HG02610 (cell line): ENCODE measurements at regions not wholly inside any gene's neighbourhood (a gene's known extent, or its start where the extent isn't known, plus 50 kb on each side); places are given as distances from the start of the nearest gene placed in this dataset.
A peak's percentile ranks its signal among the peaks of the same experiment; 100 is the strongest.

ENCODE experiments used
- ATAC-seq: cut with Tn5 transposase; IDR thresholded peaks from one replicate; pipeline ENCODE4 v1.9.1; 2021; ENCODE audit warnings: mild to moderate bottlenecking, moderate library complexity; ENCODE audit not compliant: unreplicated experiment

DNA sequence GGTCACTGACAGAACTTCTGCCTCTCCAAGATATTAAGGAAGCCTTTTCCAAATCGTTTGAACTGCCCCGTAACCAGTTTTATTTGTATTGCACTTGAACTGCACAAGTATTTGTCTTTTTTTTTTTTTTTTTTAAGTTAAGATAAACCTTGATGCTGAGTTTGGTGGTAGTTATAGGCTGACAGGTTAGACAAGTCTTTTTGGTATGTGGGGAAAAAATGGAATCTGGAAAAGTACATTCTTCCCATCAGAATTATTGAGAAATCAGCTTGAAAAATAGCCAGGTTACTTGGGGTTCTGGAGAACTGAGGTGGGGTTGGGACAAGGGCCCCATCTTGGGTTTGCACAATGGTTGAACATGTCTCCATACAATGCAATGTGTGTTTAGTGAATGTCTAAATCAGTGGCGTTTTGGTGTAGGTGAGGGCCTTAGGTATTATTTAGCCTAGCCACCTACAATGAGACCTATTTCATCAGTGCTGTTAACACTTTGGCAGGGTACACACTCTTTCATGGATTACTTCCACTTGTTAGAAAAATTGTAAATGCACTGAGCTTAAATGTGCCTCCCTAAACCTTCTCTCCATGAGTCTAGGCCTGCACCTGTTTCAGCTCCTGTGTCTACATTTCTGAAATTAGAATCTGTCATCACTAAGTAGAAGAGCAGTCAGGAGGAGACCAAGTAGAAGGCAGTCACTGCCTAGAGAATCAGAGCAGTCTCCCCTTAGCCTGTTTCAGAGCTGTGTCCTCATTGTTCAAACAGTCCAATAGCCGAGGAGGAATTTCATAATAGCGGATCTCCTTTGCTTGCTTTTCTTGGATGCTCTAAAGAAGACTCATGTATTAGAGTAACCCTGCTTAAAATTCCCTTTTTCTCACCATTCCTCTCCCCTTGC is 140.0 kb upstream of the HMHB1 start:
- no peak for ATAC-seq

DNA sequence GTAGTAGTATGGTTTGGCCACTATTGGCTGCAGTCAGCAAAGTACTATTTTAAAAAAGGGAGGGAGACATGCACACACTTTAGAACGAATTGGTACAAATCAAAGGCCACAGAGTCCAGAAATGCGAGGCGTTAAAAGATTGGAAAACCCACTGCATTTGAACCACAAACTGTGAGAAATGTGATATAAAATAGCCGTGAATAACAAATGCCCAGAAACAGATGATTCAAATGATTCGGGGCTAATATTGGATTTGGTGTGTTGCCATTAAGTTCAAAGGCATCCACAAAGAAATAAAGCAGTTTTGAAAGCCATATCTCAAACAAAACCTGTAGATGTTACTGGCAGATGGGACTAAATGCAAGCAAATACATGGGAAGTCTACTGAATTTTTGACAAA is 140.9 kb upstream of the HMHB1 start:
- ATAC-seq, result no peak

DNA sequence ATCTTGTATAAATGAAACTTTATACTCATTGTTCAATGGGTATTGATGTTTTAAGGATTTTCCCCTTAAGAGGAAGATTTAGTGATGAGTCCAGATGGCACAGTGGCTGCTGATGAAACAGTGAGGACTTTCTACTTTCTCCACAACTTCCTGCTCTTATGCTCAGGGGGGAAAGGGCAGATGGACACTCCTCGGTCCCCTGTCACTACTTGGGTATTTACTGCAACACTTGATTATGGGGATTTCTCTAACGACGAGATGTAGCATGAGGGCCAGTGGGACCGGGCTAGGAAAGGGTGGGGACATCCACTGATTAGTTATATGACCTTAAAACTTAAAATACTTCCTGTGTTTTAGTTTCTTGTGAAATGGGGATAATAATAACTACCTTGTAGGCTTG is 146.1 kb upstream of the HMHB1 start:
- no peak for ATAC-seq

DNA sequence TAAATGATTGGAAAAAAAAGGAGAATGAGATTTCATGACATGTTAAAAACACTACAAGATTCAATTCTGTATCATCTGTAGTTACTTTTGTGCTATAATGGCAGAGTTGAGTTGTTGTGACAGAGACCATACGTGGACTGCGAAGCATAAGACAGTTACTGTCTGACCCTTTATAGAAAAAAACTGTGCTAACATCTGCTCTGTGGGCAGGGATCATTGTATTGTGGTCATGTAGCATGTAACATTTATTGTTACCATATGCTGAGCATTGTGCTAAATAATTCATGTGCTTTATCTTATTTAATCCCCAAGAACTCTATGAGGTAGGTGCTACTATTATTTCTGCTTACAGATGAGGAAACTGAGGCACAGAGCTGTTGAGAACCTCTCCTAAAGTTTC is 147.3 kb upstream of the HMHB1 start:
- no peak for ATAC-seq

DNA sequence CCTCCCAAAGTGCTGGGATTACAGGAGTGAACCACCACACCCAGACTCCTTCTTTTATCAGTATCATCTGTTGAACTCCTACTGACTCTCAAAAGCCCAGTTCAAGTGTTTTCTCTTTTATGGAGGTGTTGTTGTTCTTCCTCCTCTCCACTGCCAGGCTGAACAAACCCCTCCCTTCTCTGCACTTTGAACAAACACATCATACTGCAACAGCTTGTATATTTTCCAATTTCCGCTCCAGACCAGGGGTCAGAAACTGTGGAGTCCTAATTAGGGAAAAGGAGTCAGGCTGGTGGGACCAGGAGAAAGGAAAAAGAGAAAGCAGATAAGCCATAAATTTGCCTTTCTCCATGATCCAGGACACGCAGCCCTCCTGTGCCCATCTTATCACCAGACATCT is 148.1 kb upstream of the HMHB1 start:
- ATAC-seq, result no peak

DNA sequence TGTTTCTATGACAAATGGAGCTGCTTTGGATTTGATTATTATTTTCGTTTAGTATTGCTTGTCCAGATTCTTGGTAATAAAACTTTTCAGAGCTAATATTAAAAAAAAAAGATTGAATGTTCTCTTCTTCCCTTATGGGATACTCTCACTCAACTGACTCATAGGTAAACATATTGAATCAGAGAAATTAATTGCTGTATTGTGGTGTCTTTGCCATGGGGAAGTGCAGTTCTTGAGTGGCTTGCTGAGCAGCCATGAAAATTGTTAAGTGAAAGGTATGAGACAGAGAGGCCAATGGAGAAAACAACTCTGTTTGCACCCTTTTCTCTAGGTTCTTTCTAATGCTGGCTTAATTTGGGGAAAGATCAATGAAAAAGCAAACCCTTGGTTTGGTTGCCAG is 149.9 kb upstream of the HMHB1 start:
- ATAC-seq, result no peak

DNA sequence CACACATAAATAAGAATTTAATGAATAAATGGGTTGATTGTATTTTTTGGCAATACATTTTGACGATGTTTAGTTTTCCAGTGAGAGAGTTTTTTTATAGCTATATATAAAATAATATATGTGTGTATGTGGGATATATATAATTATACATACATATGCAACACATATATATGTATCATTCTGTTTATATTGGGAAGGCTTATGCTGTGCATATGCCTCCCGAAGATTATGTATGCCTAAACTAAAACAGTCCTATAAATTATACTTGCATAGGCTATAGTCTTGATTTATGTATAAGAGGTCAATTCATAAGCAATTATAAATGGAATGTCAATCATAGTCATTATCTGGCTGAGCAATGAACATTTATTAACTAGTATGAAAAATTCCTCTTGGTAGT is 151.3 kb upstream of the HMHB1 start:
- no peak for ATAC-seq

DNA sequence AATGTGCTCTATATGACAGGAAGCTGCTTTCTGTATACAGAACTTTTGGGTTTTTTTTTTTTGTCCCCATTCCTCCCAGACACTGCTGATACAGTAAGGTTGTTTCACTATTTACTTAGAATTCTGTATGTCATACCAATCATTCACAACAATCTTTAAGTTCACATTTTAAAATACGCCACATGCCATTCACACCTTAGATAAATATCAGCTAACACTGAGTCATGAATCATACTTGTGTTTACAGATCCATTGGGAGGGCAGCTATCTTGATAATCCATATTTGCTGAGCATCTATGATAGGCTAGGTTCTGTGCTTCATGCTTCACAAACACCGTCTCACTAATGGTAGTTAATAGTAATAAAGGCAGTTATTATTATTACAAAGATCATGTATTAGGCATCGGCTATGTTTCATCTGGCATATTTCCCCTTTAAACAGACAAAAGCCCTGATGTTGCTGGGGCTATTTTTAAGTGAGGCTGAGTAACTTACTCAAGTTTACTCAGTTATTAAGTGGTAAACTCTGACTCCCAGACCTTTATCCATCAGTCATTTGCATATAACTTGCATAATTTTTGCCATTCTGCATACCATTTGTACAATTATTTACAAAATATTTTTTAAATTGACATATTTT is 152.2 kb upstream of the HMHB1 start:
- no peak for ATAC-seq

DNA sequence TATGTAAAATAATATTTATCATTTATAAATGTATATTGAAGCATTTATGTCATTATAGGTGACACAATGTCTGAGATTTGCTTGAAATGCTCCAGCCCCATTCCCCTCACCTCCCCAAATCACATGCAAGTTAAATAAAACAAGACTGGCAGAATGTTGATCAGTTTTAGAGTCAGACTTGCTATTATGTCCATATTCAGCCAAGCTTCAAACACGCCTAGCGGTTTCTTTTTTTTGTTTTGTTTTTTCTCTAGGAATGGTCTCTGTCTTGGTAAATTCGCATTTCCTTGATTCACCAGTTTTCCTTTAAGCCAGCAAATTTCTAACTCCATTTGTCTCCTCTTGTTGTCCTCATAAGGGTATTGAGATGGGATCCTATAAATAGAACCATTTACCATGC is 153.0 kb upstream of the HMHB1 start:
- ATAC-seq, result no peak

DNA sequence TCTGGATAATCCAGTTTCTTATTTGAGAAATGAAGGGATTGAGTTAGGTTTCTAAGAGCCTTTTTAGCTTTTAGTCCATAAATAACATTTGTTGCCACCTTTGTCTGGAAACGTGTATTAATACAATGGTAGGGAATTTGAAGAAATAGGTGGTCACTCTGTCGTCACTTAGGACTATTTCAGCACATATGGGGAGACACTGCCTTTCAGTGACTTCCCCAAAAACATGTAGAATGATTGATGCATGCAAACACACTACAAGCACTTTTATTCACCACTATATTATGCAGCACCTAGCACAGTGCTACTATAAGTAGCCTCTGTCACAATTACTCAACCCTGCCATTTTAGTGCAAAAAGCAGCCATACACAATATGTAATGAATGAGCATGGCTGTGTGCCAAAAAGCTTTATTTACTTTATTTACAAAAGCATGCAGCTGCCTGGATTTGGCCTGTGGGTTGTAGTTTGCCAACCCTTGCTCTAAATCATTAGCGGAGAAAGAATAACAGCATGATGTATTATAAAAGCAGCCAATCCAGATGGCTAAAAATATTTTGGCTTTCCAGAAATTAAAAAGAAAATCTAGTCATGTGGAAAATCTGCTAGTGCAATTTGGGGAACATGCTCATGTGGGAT is 154.2 kb upstream of the HMHB1 start:
- ATAC-seq, result no peak

DNA sequence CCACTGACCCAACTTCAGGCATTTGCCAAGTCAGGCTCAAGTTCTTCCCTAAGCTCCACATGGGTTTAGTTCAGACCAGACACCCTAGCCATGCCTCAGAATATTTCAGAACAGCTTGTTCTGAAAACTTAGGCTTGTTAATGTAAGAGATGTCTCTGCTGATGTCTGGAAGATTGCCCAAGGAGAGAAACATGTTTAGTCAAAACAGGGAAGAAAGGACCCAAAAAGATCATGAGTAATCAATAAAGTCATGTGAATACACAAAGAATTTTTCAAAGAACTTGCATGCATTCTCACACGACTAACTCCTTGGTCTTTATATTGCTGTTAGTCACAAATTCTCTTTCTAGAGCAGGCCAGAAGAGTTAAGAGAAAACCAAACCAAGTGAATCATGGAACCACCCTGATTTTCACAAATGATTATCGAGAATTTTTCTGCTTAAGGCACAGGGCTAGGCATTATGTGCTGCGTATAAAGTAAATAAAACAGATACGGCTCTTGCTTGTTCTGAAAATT is 158.1 kb upstream of the HMHB1 start:
- ATAC-seq, result no peak

DNA sequence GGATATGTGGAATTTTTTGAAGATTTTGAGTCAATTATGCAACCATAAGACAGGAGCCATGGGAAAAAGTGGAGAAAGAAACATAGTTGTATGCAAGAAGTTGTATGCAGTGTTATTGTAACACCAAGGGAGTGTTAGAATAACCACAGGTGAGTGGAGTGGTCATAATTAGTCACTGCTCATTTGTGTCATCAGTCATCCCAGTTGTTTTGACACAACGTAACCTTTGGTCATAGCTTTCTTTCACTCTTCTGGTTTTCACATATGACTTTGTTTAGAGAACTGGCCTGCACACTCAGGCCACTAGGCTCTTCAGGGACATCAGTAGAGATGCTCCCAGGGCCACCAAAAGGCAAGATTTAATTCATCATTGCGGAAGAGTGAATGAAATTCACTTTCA is 158.7 kb upstream of the HMHB1 start:
- peak; percentile 85 for ATAC-seq

DNA sequence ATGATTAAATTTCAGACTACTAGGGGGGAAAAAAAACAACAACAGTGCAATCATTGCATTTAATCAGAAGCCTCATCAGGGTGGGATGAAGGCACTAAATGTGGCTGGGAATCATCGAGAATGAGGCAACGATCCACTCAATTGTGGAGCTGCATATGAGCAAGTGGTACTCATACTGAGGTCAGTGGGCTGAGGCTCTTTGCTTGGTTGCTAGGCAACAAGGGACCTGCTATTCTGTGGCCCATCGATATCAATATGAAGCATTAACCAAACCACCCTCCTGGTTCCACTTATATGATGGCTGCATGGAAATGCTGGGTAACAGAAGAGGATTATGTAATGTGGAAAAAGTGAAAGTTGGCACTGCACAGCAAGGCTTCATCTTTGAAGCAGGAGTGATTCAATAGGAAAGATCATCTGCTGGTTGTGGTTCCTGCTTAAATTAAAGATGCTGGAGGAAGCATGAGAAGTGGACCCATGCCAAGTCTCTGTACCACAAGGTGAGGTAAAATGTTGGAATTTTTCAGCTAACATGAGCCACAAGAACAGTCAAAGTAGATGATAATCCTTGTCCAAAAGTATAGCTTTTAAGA is 159.8 kb upstream of the HMHB1 start:
- ATAC-seq, result no peak

DNA sequence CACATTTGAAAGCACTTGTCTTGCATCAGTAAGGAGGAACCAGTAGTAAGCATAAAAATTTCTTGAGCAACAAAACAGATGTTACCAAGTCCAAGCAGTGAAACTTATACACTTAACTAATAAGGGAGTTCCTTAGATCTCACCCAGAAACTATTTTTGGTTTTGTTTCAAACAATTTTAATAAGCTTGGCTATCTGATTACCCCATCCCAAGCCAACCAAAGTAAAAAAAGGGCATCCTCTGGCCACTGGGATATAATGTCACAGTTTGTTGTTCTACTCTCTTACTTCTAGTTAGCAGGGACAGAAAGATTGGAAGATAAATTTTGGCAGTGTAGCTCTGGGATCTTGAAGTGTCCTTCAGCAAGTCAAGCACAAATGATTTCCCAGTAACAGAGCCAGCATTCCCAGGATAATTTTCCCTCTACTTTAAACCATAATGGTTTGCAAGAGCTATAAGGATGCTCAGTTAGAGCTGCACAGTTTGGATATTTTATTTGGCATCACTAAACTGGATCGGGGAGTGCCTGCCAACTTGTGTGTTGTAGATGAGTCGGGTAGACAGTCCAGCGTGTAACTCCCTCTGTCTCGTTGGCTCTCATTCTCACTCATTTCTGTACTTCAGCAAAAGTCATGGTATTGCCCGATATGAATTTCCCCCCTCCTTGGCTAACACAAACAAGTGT is 161.9 kb upstream of the HMHB1 start:
- ATAC-seq, result no peak

DNA sequence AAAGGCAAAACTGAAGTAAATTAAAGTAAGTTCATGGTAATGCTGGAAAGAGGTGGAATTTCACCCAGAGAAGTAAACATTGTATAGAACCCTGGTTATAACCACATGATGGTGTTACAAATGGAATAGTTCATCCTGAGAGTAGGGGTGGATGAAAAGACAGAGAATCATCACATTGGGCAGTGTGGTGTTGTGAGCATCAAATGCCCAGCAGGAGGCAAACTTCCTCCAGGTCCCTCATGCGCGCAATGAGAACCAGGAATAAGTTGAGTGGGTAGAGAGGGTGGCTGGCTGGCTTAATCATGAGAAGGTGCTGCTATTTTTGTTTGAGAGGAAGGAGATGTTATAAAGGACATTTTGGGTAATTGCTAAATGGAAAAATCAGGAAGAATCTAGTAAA is 163.3 kb upstream of the HMHB1 start:
- ATAC-seq, result no peak

DNA sequence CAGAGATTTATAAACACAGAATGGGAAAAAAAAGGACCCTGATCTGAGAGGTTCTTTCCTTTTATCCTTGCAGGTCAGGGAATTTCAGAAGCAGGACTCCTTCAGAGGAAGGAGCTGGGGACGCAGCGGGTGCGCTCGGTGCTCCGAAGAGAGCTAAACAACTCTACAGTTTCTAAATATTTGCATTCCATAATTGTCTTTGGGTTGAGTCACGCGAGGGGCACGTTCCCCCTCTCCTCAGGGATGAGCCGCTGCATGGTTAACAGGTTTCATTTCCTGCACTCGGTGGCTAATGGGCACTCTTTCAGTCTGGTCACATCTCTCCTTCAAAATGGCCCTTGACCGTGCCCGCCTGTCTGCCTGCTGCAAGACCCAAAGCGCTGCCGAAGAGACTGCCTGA is 165.0 kb upstream of the HMHB1 start:
- no peak for ATAC-seq

DNA sequence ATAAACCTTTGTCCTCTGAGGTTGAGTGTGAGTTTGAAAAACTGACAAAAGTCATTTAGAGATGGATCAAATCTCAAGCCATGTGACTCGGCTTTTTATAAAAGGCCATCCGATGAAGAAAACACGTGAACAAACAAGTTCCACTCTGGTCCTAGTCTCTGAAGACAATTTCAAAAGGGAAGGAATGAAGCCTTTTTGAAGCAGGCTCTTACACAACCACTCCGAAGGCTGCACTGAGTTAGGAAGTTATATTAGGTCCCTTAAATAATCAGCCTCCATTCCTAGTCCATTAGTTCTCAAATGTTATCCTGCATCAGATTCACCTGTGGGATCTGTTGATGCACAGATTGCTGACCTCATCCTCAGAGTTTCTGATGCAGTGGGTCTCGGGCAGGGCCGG is 166.6 kb upstream of the HMHB1 start:
- no peak for ATAC-seq

DNA sequence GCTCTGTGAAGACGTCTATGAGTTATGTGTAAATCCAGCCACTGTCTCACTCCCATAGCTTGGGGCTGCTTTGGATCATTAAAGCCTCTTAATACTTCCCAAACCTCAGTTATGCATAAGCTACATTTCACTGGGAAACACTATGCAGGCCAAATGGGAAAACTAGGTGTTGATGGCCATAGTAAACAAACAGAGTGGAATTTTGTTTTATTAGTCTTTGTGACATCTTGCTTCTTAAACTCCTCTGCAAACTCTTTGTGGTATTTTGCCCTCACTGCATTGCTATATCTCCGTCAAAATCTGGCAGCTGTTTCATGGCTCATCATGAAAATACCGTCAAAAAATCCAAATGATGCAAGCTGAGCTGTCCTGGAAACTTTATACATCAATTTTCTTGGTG is 167.2 kb upstream of the HMHB1 start:
- no peak for ATAC-seq

DNA sequence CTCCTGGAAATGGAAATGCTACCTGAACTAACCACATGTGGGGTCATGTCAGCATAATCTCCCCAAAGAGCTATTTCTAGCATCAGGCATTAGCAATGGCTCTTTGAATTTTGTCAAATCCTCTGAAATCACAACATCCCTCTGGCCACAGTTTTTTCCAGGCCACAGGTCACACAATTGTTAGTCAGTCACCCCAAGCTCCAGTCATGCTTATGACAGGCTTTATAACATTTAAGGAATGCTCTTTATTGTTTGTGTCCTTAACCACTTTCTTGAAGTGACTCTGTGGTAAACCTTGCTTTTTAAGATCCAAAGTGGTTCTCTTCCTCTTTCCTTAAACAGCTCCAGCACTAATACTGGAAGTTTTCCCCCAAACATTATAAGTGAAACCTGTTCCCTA is 169.2 kb upstream of the HMHB1 start:
- ATAC-seq, result no peak

DNA sequence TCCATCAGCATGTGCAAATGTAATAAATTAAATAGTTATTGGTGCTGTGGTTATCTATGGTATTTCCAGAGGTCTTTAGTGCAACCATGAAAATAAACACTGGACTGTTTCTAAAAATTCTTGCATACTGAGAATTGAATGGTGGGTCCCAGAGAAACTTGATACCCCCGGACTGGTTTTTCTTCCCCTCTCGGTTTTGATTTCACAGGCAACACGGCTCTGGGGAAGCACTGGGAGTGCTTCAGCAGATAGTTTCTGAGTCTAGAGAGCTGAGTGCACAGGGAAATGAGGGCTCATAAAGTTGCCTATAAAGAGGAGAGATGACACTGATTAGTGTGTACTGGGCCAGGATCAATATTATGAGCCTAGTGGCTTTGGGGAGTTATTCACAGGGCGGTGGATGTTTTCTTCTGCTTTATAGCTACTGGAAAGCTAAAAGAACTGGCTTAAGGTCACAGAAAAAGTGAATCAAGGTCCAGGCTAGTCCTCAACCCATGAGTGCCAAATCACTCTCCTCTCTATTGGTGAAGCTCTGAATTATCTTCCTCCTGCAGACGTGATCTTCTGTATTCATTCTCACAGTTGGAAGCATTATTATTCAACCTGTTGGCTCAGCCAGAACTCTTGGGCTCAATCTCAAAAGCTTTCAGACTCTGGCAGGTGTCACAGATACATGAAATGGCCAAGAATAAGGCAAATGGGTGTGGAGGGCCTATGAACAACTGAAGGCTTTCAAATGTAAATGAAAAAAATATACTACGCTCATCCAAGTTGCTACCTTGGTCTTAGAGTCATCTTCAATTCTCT is 170.2 kb upstream of the HMHB1 start:
- ATAC-seq, result peak; percentile 69
